ENCODE measurements at regions not wholly inside any gene's neighbourhood (a gene's known extent, or its start where the extent isn't known, plus 50 kb on each side); places are given as distances from the start of the nearest gene placed in this dataset.

- no peak for DNase-seq
- Histone ChIP-seq H2AK5ac (ENCODE audit: low read length) (no peak overlapping the region), H3K4me1 (ENCODE audit: control insufficient read depth, low read depth, low read length) (peaks cover 3% of the 10 kb centered on the region), H3K18ac (ENCODE audit: low read length) (peak overlapping the region; percentile 53), H3K23ac (ENCODE audit: low read length) (no peak overlapping the region), H3K79me2 (ENCODE audit: control insufficient read depth, insufficient read depth, low read length) (no peaks in the 10 kb centered on the region), H3K9ac (ENCODE audit: low read length) (no peak overlapping the region), H2BK120ac (ENCODE audit: low read depth, low read length) (peak overlapping the region; percentile 86), H2BK5ac (ENCODE audit: low read length) (peak overlapping the region; percentile 43), H2BK15ac (replicated peaks; ENCODE audit: low read depth) (peak overlapping the region; percentile 45), H3K36me3 (ENCODE audit: control insufficient read depth, insufficient read depth, low read length) (no peaks in the 10 kb centered on the region), H3K56ac (ENCODE audit: low read length) (peak overlapping the region; percentile 51), H3K27me3 (ENCODE audit: insufficient read depth, low read length, poor library complexity) (no peaks in the 10 kb centered on the region), H3K79me1 (ENCODE audit: low read length) (no peaks in the 10 kb centered on the region), H3K4me3 (ENCODE audit: low read length) (no peak overlapping the region), H4K5ac (ENCODE audit: low read length) (no peak overlapping the region), H3K4ac (ENCODE audit: low read depth, low read length) (peak overlapping the region; percentile 49), H3K4me2 (ENCODE audit: low read length) (no peak overlapping the region), H3K27ac (ENCODE audit: low read depth, low read length) (peak overlapping the region; percentile 25), H4K8ac (ENCODE audit: low read depth, low read length) (peak overlapping the region; percentile 76)
- WGBS (ENCODE audit: extremely low coverage, insufficient coverage, low lambda C conversion rate): no CpG with 5 or more reads among the region's 2 CpGs
Measured at GRCh38 chr13:100798739-100799361, 124.3 kb upstream of the TMTC4 start.

DNA sequence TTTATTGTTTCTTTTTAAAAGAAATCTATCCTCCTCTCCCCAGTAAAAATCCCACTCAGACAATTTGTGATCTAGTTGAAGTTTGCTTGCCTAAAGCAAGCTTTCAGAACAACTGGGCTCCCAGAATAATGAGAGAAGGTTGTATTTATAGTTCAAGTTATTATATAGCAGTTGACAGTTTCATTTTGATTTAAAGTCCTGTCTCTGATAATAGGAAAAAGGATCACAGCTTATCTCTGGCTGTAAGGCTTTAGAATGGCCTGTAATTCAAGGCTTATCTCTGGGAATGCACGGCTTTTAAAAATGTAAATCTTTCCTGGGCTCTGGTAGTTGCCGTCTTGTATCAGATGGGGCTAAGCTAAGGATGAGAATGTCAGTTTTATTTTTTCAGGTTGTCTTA, 123.3 kb upstream of the TMTC4 start:
- Histone ChIP-seq H2AK5ac (ENCODE audit: low read length) (no peak overlapping the region), H3K18ac (ENCODE audit: low read length) (no peak overlapping the region), H3K9ac (ENCODE audit: low read length) (no peak overlapping the region), H3K23ac (ENCODE audit: low read length) (no peak overlapping the region), H3K4me3 (ENCODE audit: low read length) (no peak overlapping the region), H4K5ac (ENCODE audit: low read length) (no peak overlapping the region), H3K27me3 (ENCODE audit: insufficient read depth, low read length, poor library complexity) (no peaks in the 10 kb centered on the region), H2BK15ac (replicated peaks; ENCODE audit: low read depth) (no peak overlapping the region), H3K79me2 (ENCODE audit: control insufficient read depth, insufficient read depth, low read length) (no peaks in the 10 kb centered on the region), H3K4me2 (ENCODE audit: low read length) (no peak overlapping the region), H3K4ac (ENCODE audit: low read depth, low read length) (no peak overlapping the region), H3K56ac (ENCODE audit: low read length) (no peak overlapping the region), H3K27ac (ENCODE audit: low read depth, low read length) (no peak overlapping the region), H4K8ac (ENCODE audit: low read depth, low read length) (no peak overlapping the region), H3K4me1 (ENCODE audit: control insufficient read depth, low read depth, low read length) (peaks cover 3% of the 10 kb centered on the region), H2BK5ac (ENCODE audit: low read length) (no peak overlapping the region), H3K79me1 (ENCODE audit: low read length) (no peaks in the 10 kb centered on the region), H3K36me3 (ENCODE audit: control insufficient read depth, insufficient read depth, low read length) (no peaks in the 10 kb centered on the region), H2BK120ac (ENCODE audit: low read depth, low read length) (no peak overlapping the region)
- DNase-seq: peak; percentile 65
- no CpG with 5 or more reads among the region's 2 CpGs for WGBS (ENCODE audit: extremely low coverage, insufficient coverage, low lambda C conversion rate)

GRCh38 chr13:100796463-100796862, 121.9 kb upstream of the TMTC4 start:
- no peak overlapping the region for H3K27ac ChIP-seq (ENCODE audit: low read depth, low read length)
- no peak overlapping the region for H4K5ac ChIP-seq (ENCODE audit: low read length)
- WGBS (ENCODE audit: extremely low coverage, insufficient coverage, low lambda C conversion rate): no CpG with 5 or more reads among the region's 2 CpGs
- H2BK5ac ChIP-seq (ENCODE audit: low read length): no peak overlapping the region
- H3K4me3 ChIP-seq (ENCODE audit: low read length): no peak overlapping the region
- H2AK5ac ChIP-seq (ENCODE audit: low read length): no peak overlapping the region
- no peak overlapping the region for H3K4ac ChIP-seq (ENCODE audit: low read depth, low read length)
- H3K18ac ChIP-seq (ENCODE audit: low read length): no peak overlapping the region
- H3K36me3 ChIP-seq (ENCODE audit: control insufficient read depth, insufficient read depth, low read length): no peaks in the 10 kb centered on the region
- no peaks in the 10 kb centered on the region for H3K27me3 ChIP-seq (ENCODE audit: insufficient read depth, low read length, poor library complexity)
- no peak overlapping the region for H3K4me2 ChIP-seq (ENCODE audit: low read length)
- no peak overlapping the region for H3K9ac ChIP-seq (ENCODE audit: low read length)
- no peaks in the 10 kb centered on the region for H3K79me1 ChIP-seq (ENCODE audit: low read length)
- peaks cover 3% of the 10 kb centered on the region for H3K4me1 ChIP-seq (ENCODE audit: control insufficient read depth, low read depth, low read length)
- no peak overlapping the region for H4K8ac ChIP-seq (ENCODE audit: low read depth, low read length)
- no peak for DNase-seq
- H2BK120ac ChIP-seq (ENCODE audit: low read depth, low read length): no peak overlapping the region
- no peak overlapping the region for H3K23ac ChIP-seq (ENCODE audit: low read length)
- no peak overlapping the region for H3K56ac ChIP-seq (ENCODE audit: low read length)
- no peak overlapping the region for H2BK15ac ChIP-seq (replicated peaks; ENCODE audit: low read depth)
- no peaks in the 10 kb centered on the region for H3K79me2 ChIP-seq (ENCODE audit: control insufficient read depth, insufficient read depth, low read length)

DNA sequence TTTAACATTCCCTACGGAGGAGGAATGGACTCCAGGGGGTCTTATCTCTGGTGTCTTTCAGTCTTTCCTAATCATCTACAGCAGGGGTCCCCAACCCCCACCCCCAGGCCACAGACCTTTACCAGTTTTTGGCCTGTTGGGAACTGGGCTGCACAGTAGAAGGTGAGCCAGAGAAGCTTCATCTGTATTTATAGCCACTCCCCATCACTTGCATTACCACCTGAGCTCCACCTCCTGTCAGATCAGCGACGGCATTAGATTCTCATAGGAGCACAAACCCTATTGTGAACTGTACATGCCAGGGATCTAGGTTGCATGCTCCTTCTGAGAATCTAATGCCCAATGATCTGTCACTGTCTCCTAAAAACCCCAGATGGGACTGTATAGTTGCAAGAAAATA, 120.0 kb upstream of the TMTC4 start:
- H2BK120ac ChIP-seq (ENCODE audit: low read depth, low read length): no peak overlapping the region
- no peak overlapping the region for H4K8ac ChIP-seq (ENCODE audit: low read depth, low read length)
- H3K23ac ChIP-seq (ENCODE audit: low read length): no peak overlapping the region
- H3K79me2 ChIP-seq (ENCODE audit: control insufficient read depth, insufficient read depth, low read length): no peaks in the 10 kb centered on the region
- H3K79me1 ChIP-seq (ENCODE audit: low read length): no peaks in the 10 kb centered on the region
- WGBS (ENCODE audit: extremely low coverage, insufficient coverage, low lambda C conversion rate): no CpG with 5 or more reads among the region's 3 CpGs
- H3K4me2 ChIP-seq (ENCODE audit: low read length): no peak overlapping the region
- H2BK5ac ChIP-seq (ENCODE audit: low read length): no peak overlapping the region
- no peak overlapping the region for H3K56ac ChIP-seq (ENCODE audit: low read length)
- no peak overlapping the region for H3K27ac ChIP-seq (ENCODE audit: low read depth, low read length)
- no peak overlapping the region for H3K9ac ChIP-seq (ENCODE audit: low read length)
- H3K36me3 ChIP-seq (ENCODE audit: control insufficient read depth, insufficient read depth, low read length): no peaks in the 10 kb centered on the region
- H3K4ac ChIP-seq (ENCODE audit: low read depth, low read length): no peak overlapping the region
- H3K27me3 ChIP-seq (ENCODE audit: insufficient read depth, low read length, poor library complexity): no peaks in the 10 kb centered on the region
- no peak overlapping the region for H4K5ac ChIP-seq (ENCODE audit: low read length)
- H2AK5ac ChIP-seq (ENCODE audit: low read length): no peak overlapping the region
- H2BK15ac ChIP-seq (replicated peaks; ENCODE audit: low read depth): no peak overlapping the region
- no peak for DNase-seq
- H3K18ac ChIP-seq (ENCODE audit: low read length): no peak overlapping the region
- no peak overlapping the region for H3K4me3 ChIP-seq (ENCODE audit: low read length)
- peaks cover 3% of the 10 kb centered on the region for H3K4me1 ChIP-seq (ENCODE audit: control insufficient read depth, low read depth, low read length)

GRCh38 chr13:100790405-100790804, 115.8 kb upstream of the TMTC4 start:
- Histone ChIP-seq H2BK120ac (ENCODE audit: low read depth, low read length) (no peak overlapping the region), H3K4me2 (ENCODE audit: low read length) (no peak overlapping the region), H3K79me1 (ENCODE audit: low read length) (no peaks in the 10 kb centered on the region), H3K79me2 (ENCODE audit: control insufficient read depth, insufficient read depth, low read length) (no peaks in the 10 kb centered on the region), H3K36me3 (ENCODE audit: control insufficient read depth, insufficient read depth, low read length) (no peaks in the 10 kb centered on the region), H3K23ac (ENCODE audit: low read length) (no peak overlapping the region), H3K27me3 (ENCODE audit: insufficient read depth, low read length, poor library complexity) (no peaks in the 10 kb centered on the region), H4K8ac (ENCODE audit: low read depth, low read length) (no peak overlapping the region), H3K56ac (ENCODE audit: low read length) (no peak overlapping the region), H2BK5ac (ENCODE audit: low read length) (no peak overlapping the region), H3K9ac (ENCODE audit: low read length) (no peak overlapping the region), H3K4ac (ENCODE audit: low read depth, low read length) (no peak overlapping the region), H3K18ac (ENCODE audit: low read length) (no peak overlapping the region), H2AK5ac (ENCODE audit: low read length) (no peak overlapping the region), H2BK15ac (replicated peaks; ENCODE audit: low read depth) (no peak overlapping the region), H3K27ac (ENCODE audit: low read depth, low read length) (no peak overlapping the region), H4K5ac (ENCODE audit: low read length) (no peak overlapping the region), H3K4me3 (ENCODE audit: low read length) (no peak overlapping the region), H3K4me1 (ENCODE audit: control insufficient read depth, low read depth, low read length) (no peaks in the 10 kb centered on the region)
- no peak for DNase-seq
- WGBS (ENCODE audit: extremely low coverage, insufficient coverage, low lambda C conversion rate): no CpG with 5 or more reads among the region's 1 CpG

GRCh38 chr13:100789968-100790367, 115.4 kb upstream of the TMTC4 start:
- Histone ChIP-seq H3K27me3 (ENCODE audit: insufficient read depth, low read length, poor library complexity) (no peaks in the 10 kb centered on the region), H3K36me3 (ENCODE audit: control insufficient read depth, insufficient read depth, low read length) (no peaks in the 10 kb centered on the region), H3K79me2 (ENCODE audit: control insufficient read depth, insufficient read depth, low read length) (no peaks in the 10 kb centered on the region), H2BK120ac (ENCODE audit: low read depth, low read length) (no peak overlapping the region), H2BK15ac (replicated peaks; ENCODE audit: low read depth) (no peak overlapping the region), H3K4me1 (ENCODE audit: control insufficient read depth, low read depth, low read length) (no peaks in the 10 kb centered on the region), H3K4me3 (ENCODE audit: low read length) (no peak overlapping the region), H3K23ac (ENCODE audit: low read length) (no peak overlapping the region), H3K27ac (ENCODE audit: low read depth, low read length) (no peak overlapping the region), H2AK5ac (ENCODE audit: low read length) (no peak overlapping the region), H4K5ac (ENCODE audit: low read length) (no peak overlapping the region), H3K18ac (ENCODE audit: low read length) (peak overlapping the region; percentile 25), H2BK5ac (ENCODE audit: low read length) (no peak overlapping the region), H3K56ac (ENCODE audit: low read length) (no peak overlapping the region), H3K9ac (ENCODE audit: low read length) (no peak overlapping the region), H4K8ac (ENCODE audit: low read depth, low read length) (no peak overlapping the region), H3K79me1 (ENCODE audit: low read length) (no peaks in the 10 kb centered on the region), H3K4me2 (ENCODE audit: low read length) (no peak overlapping the region), H3K4ac (ENCODE audit: low read depth, low read length) (no peak overlapping the region)
- no peak for DNase-seq
- WGBS (ENCODE audit: extremely low coverage, insufficient coverage, low lambda C conversion rate): no CpG with 5 or more reads among the region's 3 CpGs

All from mesendoderm (in vitro differentiated cells).